AG09309 (cell line): ENCODE measurements at regions not wholly inside any gene's neighbourhood (a gene's known extent, or its start where the extent isn't known, plus 50 kb on each side); places are given as distances from the start of the nearest gene placed in this dataset.

Source experiments
- DNase-seq: peaks from one replicate; pipeline ENCODE4 v3.0.0-alpha.2; 2010; ENCODE audit warnings: low read depth
- H3K4me3 ChIP-seq: 2 replicates; pipeline ENCODE4 v1.5.1; 2011; ENCODE audit warnings: mild to moderate bottlenecking, low read depth, low read length, moderate library complexity; ENCODE audit not compliant: control insufficient read depth
- CTCF ChIP-seq: IDR thresholded peaks from 2 replicates; pipeline ENCODE4 v1.5.1; 2011; ENCODE audit warnings: mild to moderate bottlenecking, low read depth, low read length, inconsistent platforms; ENCODE audit not compliant: insufficient read depth, control insufficient read depth; ENCODE audit errors: missing control alignments

DNA sequence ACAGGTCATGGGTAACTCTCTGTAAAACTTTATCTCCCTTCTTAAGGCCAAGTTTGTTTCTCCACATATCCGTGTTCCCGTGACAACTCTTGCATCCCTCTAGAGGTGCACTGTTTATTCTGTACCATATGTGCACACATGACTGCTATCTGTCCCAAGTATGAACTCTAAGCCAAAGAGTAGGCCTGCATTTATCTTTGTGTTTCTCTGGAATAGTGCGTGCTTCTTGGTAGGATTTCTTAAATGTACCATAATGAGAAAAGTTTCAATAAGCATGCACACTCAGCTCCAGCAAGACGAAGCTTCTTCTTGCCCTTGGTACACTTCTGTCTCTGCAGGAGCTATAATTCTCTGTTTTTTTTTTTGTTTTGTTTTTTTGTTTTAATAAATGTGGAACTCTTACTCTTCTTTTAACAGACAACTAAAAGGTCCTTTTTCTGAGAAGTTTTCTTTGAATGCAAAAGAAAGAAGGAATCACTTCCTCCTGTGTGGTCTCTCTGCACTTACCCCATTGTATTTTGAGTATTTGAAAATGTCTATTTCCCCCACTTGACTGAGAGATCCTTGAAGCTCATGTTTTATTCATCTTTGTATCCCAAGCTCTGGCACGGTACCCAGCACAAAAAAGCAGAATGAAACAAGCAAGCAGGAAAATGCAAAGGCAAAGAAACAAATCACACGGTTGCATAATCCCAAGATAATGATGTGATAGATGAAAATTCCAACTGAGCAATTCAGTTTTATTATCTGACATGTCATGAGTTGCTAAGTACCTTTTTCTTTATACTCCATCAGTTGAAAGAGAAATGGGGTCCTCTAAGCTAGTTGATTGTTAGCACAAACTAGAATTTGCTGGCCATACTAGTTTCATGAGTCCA lies 521.9 kb upstream of the BOD1L1 start:
- no peak for TF ChIP-seq CTCF
- no peak for DNase-seq
- no peak overlapping the region for H3K4me3 ChIP-seq

GRCh38 chr4:14151101-14151500 lies 523.6 kb upstream of the BOD1L1 start:
- no peak for TF ChIP-seq CTCF
- no peak overlapping the region for H3K4me3 ChIP-seq
- DNase-seq, result no peak

- no peak for DNase-seq
- no peak for TF ChIP-seq CTCF
- H3K4me3 ChIP-seq, result no peak overlapping the region
Measured at GRCh38 chr4:14152834-14153519, 525.5 kb upstream of the BOD1L1 start.

DNA sequence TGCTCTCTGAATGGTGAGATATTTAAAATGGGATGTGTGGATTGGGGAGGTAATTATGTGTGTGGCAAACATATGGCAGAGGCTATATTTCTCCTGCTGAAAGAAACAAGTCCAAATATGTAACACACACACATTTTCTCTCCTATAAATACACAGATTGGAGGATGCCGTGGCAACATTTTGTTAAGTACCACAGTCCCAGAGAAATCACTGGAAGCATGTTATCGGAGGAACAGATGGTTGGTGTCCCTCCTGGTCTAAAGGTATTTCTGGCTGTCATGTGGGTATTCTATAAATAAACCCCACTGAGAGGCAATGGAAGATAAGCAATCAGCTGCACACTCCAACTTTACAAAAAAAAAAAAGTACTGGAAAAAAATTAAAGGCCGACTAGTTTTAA lies 528.3 kb upstream of the BOD1L1 start:
- no peak for TF ChIP-seq CTCF
- no peak overlapping the region for H3K4me3 ChIP-seq
- no peak for DNase-seq

DNA sequence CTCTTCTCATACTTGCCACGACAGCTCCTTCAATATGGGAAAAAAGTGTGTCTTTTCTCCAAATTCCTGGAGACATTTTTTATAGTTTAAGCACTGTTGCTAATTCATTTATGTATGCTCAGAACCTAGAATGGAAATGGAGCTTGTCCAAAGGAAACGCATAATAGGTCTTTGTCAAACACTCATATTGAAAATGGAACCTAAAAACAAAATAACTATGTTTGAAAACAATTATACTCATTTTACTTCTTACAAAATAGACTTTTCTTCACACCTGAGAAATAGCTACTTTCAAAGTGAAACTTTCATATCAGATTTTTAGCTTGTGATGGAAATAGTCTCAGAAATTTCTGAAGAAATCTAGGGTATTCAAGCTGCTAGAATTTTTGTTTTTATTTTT lies 529.7 kb upstream of the BOD1L1 start:
- no peak for DNase-seq
- H3K4me3 ChIP-seq, result no peak overlapping the region
- TF ChIP-seq CTCF, result no peak

DNA sequence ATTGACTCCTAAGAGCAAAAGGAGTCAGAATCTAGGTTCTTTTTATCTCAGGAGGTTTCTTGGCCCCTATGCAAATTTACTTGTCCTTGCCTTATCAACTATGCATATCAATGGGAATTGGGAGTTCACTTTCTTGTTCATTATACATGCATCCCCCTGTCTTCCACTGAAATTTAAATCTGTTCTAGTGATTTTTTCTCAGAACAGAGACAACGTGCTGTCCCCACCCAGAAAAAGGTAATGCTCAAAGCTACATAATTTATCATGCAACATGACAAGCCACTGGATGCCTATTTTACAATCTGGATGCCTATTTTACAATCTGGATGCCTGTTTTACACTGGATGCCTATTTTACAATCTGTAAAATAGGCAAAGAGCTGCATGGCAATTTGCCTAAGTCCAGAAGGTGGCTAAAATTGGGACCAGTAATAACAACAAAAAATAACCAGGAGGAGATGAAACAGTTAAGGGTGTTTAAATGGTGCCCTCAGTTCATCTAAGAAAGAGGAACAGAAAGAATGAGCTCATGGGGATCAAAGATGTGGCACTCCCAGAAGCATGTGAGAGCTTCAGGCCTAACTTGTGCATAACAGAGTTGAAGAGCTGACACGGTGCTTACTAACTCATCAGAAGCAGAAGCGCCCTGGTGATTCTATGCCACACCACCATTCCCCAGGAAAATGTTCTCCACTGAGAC lies 537.8 kb upstream of the BOD1L1 start:
- no peak for DNase-seq
- no peak for TF ChIP-seq CTCF
- no peak overlapping the region for H3K4me3 ChIP-seq
